GM12878 (cell line): ENCODE measurements at regions not wholly inside any gene's neighbourhood (a gene's known extent, or its start where the extent isn't known, plus 50 kb on each side); places are given as distances from the start of the nearest gene placed in this dataset.

Experiments used
- ATAC-seq: fragments of 200-7000 bp; cut with Tn5 transposase; 3 replicates; pipeline ENCODE4 v1.9.1; 2020; ENCODE audit warnings: mild to moderate bottlenecking, moderate library complexity
- BruUV-seq: library from RNA; stranded (reverse); fragments of 400-500 nt; replicated peaks from 2 replicates; lab custom pipeline; 2021; lab: Mats Ljungman, UMichigan
- CTCF ChIA-PET: fragments of 300-600 bp; sonication (Branson Sonifier 250); formaldehyde crosslinking; extraction: SDS; loops from one replicate; lab custom pipeline; 2021; ENCODE audit warnings: inconsistent platforms; lab: Yijun Ruan, JAX
- POLR2A ChIA-PET: fragments of 350-600 bp; formaldehyde crosslinking; extraction: SDS; loops from one replicate; lab custom pipeline; 2021; ENCODE audit warnings: inconsistent platforms; lab: Charles Lee
- RAD21 ChIA-PET: fragments of 300-600 bp; sonication (Branson Sonifier 250); formaldehyde crosslinking; loops from one replicate; lab custom pipeline; 2023; ENCODE audit warnings: antibody characterized with exemption; ENCODE audit not compliant: unreplicated experiment; lab: Charles Lee
- SMC1A ChIA-PET: fragments of 300-600 bp; sonication (Branson Sonifier 250); formaldehyde crosslinking; loops from one replicate; lab custom pipeline; 2023; ENCODE audit not compliant: unreplicated experiment, uncharacterized antibody; lab: Charles Lee
- DNase-seq: peaks from one replicate; pipeline ENCODE4 v3.0.0-alpha.2; 2011; ENCODE audit warnings: low read depth, low spot score
- FAIRE-seq: peaks from 3 replicates; lab custom pipeline; 2011; peaks lifted over from hg19 to GRCh38; lab: Jason Lieb, UNC
- H2AFZ ChIP-seq: 2 replicates; pipeline ENCODE4 v1.6.0; 2011; ENCODE audit warnings: low read depth, low read length, control low read depth; ENCODE audit not compliant: control insufficient read depth
- H3K27ac ChIP-seq: 2 replicates; pipeline ENCODE4 v1.5.1; 2011; ENCODE audit warnings: control low read depth; ENCODE audit not compliant: control insufficient read depth, insufficient read depth
- H3K27me3 ChIP-seq, 2 experiments: replicated peaks in 1 of 2; 2 replicates each; pipeline versions ENCODE4 v1.6.0 to v1.6.1; 2011; ENCODE audit warnings: low read length in 1 of 2; ENCODE audit not compliant: control insufficient read depth in 2 of 2, insufficient read depth in 2 of 2
- H3K36me3 ChIP-seq, 2 experiments: 2 replicates each; pipeline ENCODE4 v1.5.1; 2011; ENCODE audit warnings: low read length in 1 of 2; ENCODE audit not compliant: control insufficient read depth in 2 of 2, insufficient read depth in 2 of 2
- H3K4me1 ChIP-seq: 2 replicates; pipeline ENCODE4 v1.6.1; 2011; ENCODE audit warnings: mild to moderate bottlenecking, low read length, moderate library complexity, mixed read lengths; ENCODE audit not compliant: control insufficient read depth, insufficient read depth
- H3K4me2 ChIP-seq: 2 replicates; pipeline ENCODE4 v1.6.0; 2011; ENCODE audit warnings: control low read depth; ENCODE audit not compliant: control insufficient read depth, insufficient read depth
- H3K4me3 ChIP-seq: fragments of 200-600 bp; sonication (generic); 2 replicates; pipeline ENCODE4 v1.5.1; 2016
- H3K79me2 ChIP-seq: 2 replicates; pipeline ENCODE4 v1.6.0; 2011; ENCODE audit warnings: low read length; ENCODE audit not compliant: control insufficient read depth, insufficient read depth
- H3K9ac ChIP-seq: 2 replicates; pipeline ENCODE4 v1.8.0; 2011; ENCODE audit warnings: low read length, control low read depth, mixed read lengths; ENCODE audit not compliant: control insufficient read depth, insufficient read depth
- H3K9me3 ChIP-seq: replicated peaks from 3 replicates; pipeline ENCODE4 v1.5.1; 2011; ENCODE audit warnings: mild to moderate bottlenecking, low read length; ENCODE audit not compliant: control insufficient read depth, insufficient read depth
- H4K20me1 ChIP-seq: 2 replicates; pipeline ENCODE4 v1.6.0; 2011; ENCODE audit not compliant: control insufficient read depth, insufficient read depth
- IKZF1 ChIP-seq: fragments of 450-650 bp; conservative IDR thresholded peaks from 2 replicates; pipeline ENCODE4 v1.6.1; 2017; ENCODE audit warnings: antibody characterized with exemption, mild to moderate bottlenecking
- MLLT1 ChIP-seq: fragments of 450-650 bp; IDR thresholded peaks from 2 replicates; pipeline ENCODE4 v1.6.1; 2016; ENCODE audit warnings: mild to moderate bottlenecking
- MTA2 ChIP-seq: fragments of 450-650 bp; IDR thresholded peaks from 2 replicates; pipeline ENCODE4 v1.6.1; 2016; ENCODE audit warnings: low read depth, mild to moderate bottlenecking, moderate library complexity
- MXI1 ChIP-seq: fragments of 150-350 bp; IDR thresholded peaks from 2 replicates; pipeline ENCODE4 v1.6.1; 2011; ENCODE audit warnings: low read depth, mild to moderate bottlenecking, inconsistent platforms, low read length, improper control_type of control experiment
- NR2F1 ChIP-seq: fragments of 450-650 bp; conservative IDR thresholded peaks from 2 replicates; pipeline ENCODE4 v1.6.1; 2017; ENCODE audit warnings: mild to moderate bottlenecking
- SUZ12 ChIP-seq: fragments of 200-600 bp; sonication (generic); IDR thresholded peaks from one replicate; pipeline ENCODE4 v1.6.1; 2018; ENCODE audit warnings: antibody characterized with exemption, mild to moderate bottlenecking; ENCODE audit not compliant: unreplicated experiment
- WGBS: methylation state at CpG from one replicate; pipeline ENCODE4 v1.1.6; 2016; ENCODE audit warnings: low lambda C conversion rate; ENCODE audit not compliant: insufficient replicate concordance, insufficient coverage; ENCODE audit errors: missing lambda C conversion rate; 5-methylcytosine and 5-hydroxymethylcytosine counted together
- in situ Hi-C: fragments of 300-500 bp; cut with MboI; formaldehyde crosslinking; loops from 9 replicates; pipeline ENCODE4 v1.14.3; 2018; ENCODE audit warnings: mixed read lengths
- intact Hi-C: fragments of 100-400 bp; cut with micrococcal nuclease; formaldehyde crosslinking; loops from one replicate; pipeline ENCODE4 v1.14.2; 2022; ENCODE audit not compliant: unreplicated experiment

DNA sequence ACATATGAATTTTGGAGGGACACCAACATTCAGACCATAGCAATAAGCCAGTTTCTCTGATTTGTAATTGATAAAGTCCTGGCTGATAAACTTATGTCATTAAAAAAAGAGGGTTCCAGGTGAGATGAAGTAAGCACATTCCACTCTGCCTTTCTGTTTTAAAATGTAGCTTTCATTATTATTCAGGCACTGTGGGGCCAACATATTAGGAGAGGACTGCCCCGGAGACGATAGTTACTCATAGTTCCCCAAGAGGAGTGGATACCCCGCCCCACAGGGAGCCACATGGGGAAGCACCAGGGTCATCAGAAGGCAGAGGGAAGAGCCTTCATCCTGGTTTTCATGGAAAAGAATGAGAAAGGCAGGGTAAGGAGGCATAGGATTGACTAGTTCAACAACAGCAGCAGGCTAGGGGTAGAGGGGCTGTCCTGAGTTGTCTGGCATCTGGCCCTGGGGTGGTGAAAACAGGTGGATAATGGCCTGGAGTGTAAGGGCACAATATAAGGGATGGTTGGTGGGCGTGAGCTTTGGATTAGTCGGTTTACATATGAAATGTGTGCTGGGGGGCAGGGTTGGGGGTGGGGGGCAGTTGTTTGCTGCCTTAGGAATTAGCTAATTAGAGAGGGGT is 78.7 kb upstream of the PROK2 start:
- H3K36me3 ChIP-seq: no peaks in the 10 kb centered on the region
- SMC1A ChIA-PET: interaction anchor here (1.3 kb wide), 1 partner anchor 11 kb away, joined by 4 read pairs; no protein-coding TSS in a partner anchor
- H4K20me1 ChIP-seq: no peaks in the 10 kb centered on the region
- in situ Hi-C loops (no loop called here), intact Hi-C loops (no loop called here)
- peaks cover 2 to 3% of the 10 kb centered on the region in 2 experiments; a peak in 2 of 4 replicates for H3K27me3 ChIP-seq
- ATAC-seq (no peak; the same call in 2 of the 3 replicates), FAIRE-seq (no peak), DNase-seq (no peak)
- CTCF ChIA-PET: interaction anchor here (0.7 to 2.1 kb wide), 2 partner anchors 10 to 12 kb away, joined by 3 to 8 read pairs; no protein-coding TSS in a partner anchor
- H3K9ac ChIP-seq: no peak overlapping the region
- no peaks in the 10 kb centered on the region for H3K79me2 ChIP-seq
- WGBS: 4% methylated on average over 5 of the region's 5 CpGs
- POLR2A ChIA-PET: no interaction called here
- TF ChIP-seq MXI1: no peak
- no peak for TF ChIP-seq MTA2
- no peak for TF ChIP-seq SUZ12
- no peak for TF ChIP-seq MLLT1
- TF ChIP-seq IKZF1: no peak
- TF ChIP-seq NR2F1: no peak
- RAD21 ChIA-PET: no interaction called here
- no peaks in the 10 kb centered on the region for H3K4me1 ChIP-seq
- H3K27ac ChIP-seq: no peak overlapping the region
- H3K9me3 ChIP-seq: peaks cover 2% of the 10 kb centered on the region; the same call in 2 of the 3 replicates
- no peak overlapping the region for H2AFZ ChIP-seq
- BruUV-seq: no TSS peak
- no peak overlapping the region for H3K4me3 ChIP-seq
- 0 out of 2 replicates have a peak overlapping the region, but pooled peaks have one; percentile 0 for H3K4me2 ChIP-seq
